Ovary (tissue), 7 donors: ENCODE measurements at regions not wholly inside any gene's neighbourhood (a gene's known extent, or its start where the extent isn't known, plus 50 kb on each side); places are given as distances from the start of the nearest gene placed in this dataset.
A peak's percentile ranks its signal among the peaks of the same experiment; 100 is the strongest.
"Not testable (repeated sequence)": the region's sequence is repeated elsewhere in the genome, so short reads cannot be mapped to it uniquely, and the experiment has no call there.

Experiments
- DNase-seq, 5 donors: peaks; one replicate each; pipeline ENCODE4 v3.0.0-alpha.2; 2019 to 2020
- H3K27ac ChIP-seq, 2 donors: fragments of 200-600 bp; one replicate each; pipeline versions ENCODE4 v1.5.1 to v1.8.0; 2019 to 2022
- H3K27me3 ChIP-seq: fragments of 200-600 bp; one replicate; pipeline ENCODE4 v1.8.0; 2022
- H3K36me3 ChIP-seq: fragments of 200-600 bp; sonication (generic); one replicate; pipeline ENCODE4 v1.5.1; 2019
- H3K4me1 ChIP-seq: one replicate; pipeline ENCODE4 v1.8.1; 2013; ENCODE audit warnings: mild to moderate bottlenecking, moderate library complexity; ENCODE audit not compliant: insufficient read depth
- H3K4me3 ChIP-seq: fragments of 200-600 bp; sonication (generic); one replicate; pipeline ENCODE4 v1.5.1; 2017
- H3K9me3 ChIP-seq, 2 donors: fragments of 200-600 bp in 1 of 2; sonication (generic) in 1 of 2; one replicate each; pipeline versions ENCODE4 v1.5.1 to v1.8.1; 2013 to 2019; ENCODE audit warnings: mild to moderate bottlenecking in 1 of 2, moderate library complexity in 1 of 2
- CTCF ChIP-seq, 3 donors: fragments of 450-650 bp in 2 of 3; fragments of 200-600 bp in 1 of 3; IDR thresholded peaks; one replicate each; pipeline versions ENCODE4 v1.5.1 to v1.8.0; 2016 to 2022; ENCODE audit warnings: antibody characterized with exemption in 3 of 3, mild to moderate bottlenecking in 1 of 3
- EP300 ChIP-seq: sonication (generic); formaldehyde crosslinking; IDR thresholded peaks from one replicate; pipeline ENCODE4 v1.6.1; 2017; ENCODE audit warnings: antibody characterized with exemption
- POLR2A ChIP-seq: fragments of 450-650 bp; IDR thresholded peaks from one replicate; pipeline ENCODE4 v1.6.1; 2017; ENCODE audit warnings: antibody characterized with exemption, mild to moderate bottlenecking, moderate library complexity
- WGBS, 3 donors: extraction: QIAGEN DNeasy Blood & Tissue Kit in 1 of 3; methylation state at CpG; one replicate each; pipeline versions ENCODE4 v1.1.5 to v1.1.7; 2013 to 2017; 5-methylcytosine and 5-hydroxymethylcytosine counted together
- intact Hi-C, 4 donors: fragments of 100-400 bp; cut with DNase I; formaldehyde crosslinking; loops; one replicate each; pipeline versions ENCODE4 v1.11.0 to v1.15.1; 2022 to 2023
- donor health status: DM: no; HTN: no; CAD: no; lungs with moderate emphysema.
- donor health status: DM: no; HTN: no; CAD: no.
- donor health status: Bipolar disorder and iron deficiency.
- donor health status: DM: no; HTN: no; CAD: no.
- donor health status: DM: yes; HTN: yes; CAD: no.

DNA sequence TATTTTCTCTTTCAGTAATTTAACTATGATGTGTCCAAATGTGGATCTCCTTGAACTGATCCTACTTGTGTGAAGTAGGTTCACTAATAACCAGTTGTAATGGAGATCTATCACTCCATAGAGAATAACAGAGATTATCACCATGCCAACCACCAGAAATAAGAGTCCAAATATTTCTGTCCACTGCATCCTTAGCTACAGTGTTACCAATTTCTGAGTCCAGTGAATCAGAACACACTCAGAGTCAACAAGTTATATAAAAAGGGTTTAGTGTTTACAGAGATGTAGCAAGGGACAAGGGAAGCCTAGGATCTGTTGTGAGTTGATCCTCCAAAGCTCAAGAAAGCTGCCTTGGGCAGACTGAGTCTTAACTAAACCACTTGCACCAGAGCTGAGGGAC, 882.8 kb downstream of the TBC1D32 start:
- no peak for TF ChIP-seq EP300
- no peak for TF ChIP-seq CTCF (IDR thresholded peaks at IDR 0.05)
- TF ChIP-seq POLR2A: no peak

DNA sequence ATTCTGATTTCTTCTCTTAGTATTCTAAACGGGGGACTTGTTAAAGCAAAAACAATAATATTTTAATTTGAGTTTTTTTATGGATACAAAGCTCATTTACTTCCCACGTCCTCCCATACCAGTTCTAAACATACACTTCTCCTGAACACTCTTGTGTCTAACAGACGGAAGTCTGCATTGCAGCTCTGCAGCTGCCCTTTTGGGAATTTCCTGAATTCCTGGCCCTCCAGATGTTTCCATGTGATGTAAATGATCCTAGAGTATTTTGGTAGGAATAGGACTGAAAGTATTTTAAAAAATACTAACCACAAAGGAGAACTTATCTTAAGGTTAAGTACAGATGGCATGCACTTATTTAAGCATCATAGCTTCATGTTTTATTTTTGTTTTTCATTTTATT, 886.7 kb downstream of the TBC1D32 start:
- Histone ChIP-seq H3K36me3 (no peaks in the 10 kb centered on the region), H3K9me3 (no peaks in the 10 kb centered on the region), H3K27ac (no peak overlapping the region), H3K4me3 (no peak overlapping the region), H3K27me3 (no peaks in the 10 kb centered on the region), H3K4me1 (no peaks in the 10 kb centered on the region)
- TF ChIP-seq POLR2A (no peak), CTCF (IDR thresholded peaks at IDR 0.05) (no peak), EP300 (no peak)
- 1 to 11% (median 6%) methylated on average over 3 of the region's 3 CpGs for WGBS, 3 donors
- no peak for DNase-seq
- intact Hi-C loops: no loop called here

More for the DNA sequence above, 882.8 kb downstream of the TBC1D32 start:
- Histone ChIP-seq H3K4me3 (no peak overlapping the region), H3K27ac (no peak overlapping the region), H3K9me3 (no peaks in the 10 kb centered on the region), H3K4me1 (no peaks in the 10 kb centered on the region), H3K36me3 (no peaks in the 10 kb centered on the region), H3K27me3 (no peaks in the 10 kb centered on the region)
- intact Hi-C loops: no loop called here
- no peak for DNase-seq

GRCh38 chr6:120432840-120433239, 901.4 kb downstream of the TBC1D32 start:
- H3K9me3 ChIP-seq, H3K27ac ChIP-seq, H3K4me1 ChIP-seq, intact Hi-C loops, H3K36me3 ChIP-seq, H3K4me3 ChIP-seq, H3K27me3 ChIP-seq: not testable (repeated sequence)
- WGBS, 3 donors: 79 to 84% (median 83%) methylated on average over 11 of the region's 11 CpGs
- DNase-seq: peak in 1 of 5 donors; percentile 3

GRCh38 chr6:120431841-120432240, 902.4 kb downstream of the TBC1D32 start:
- no peaks in the 10 kb centered on the region for H3K36me3 ChIP-seq
- H3K4me1 ChIP-seq: no peaks in the 10 kb centered on the region
- no peaks in the 10 kb centered on the region for H3K27me3 ChIP-seq
- intact Hi-C loops: no loop called here
- TF ChIP-seq CTCF (IDR thresholded peaks at IDR 0.05) (no peak), POLR2A (no peak), EP300 (no peak)
- H3K27ac ChIP-seq: no peak overlapping the region
- no peak overlapping the region for H3K4me3 ChIP-seq
- no peaks in the 10 kb centered on the region for H3K9me3 ChIP-seq
- peak in 1 of 5 donors; percentile 2 for DNase-seq
- WGBS, 3 donors: 96 to 98% (median 96%) methylated on average over 11 of the region's 11 CpGs

GRCh38 chr6:120411394-120411793, 922.9 kb downstream of the TBC1D32 start:
- Histone ChIP-seq H3K27ac (no peak overlapping the region), H3K27me3 (no peaks in the 10 kb centered on the region), H3K9me3 (no peaks in the 10 kb centered on the region), H3K36me3 (no peaks in the 10 kb centered on the region), H3K4me3 (no peak overlapping the region), H3K4me1 (no peaks in the 10 kb centered on the region)
- WGBS, 3 donors: 74 to 81% (median 79%) methylated on average over 3 of the region's 3 CpGs
- no peak for TF ChIP-seq CTCF (IDR thresholded peaks at IDR 0.05)
- TF ChIP-seq POLR2A: no peak
- no peak for TF ChIP-seq EP300
- intact Hi-C loops: no loop called here
- no peak for DNase-seq
